Osteoblast (primary cell): ENCODE measurements at regions not wholly inside any gene's neighbourhood (a gene's known extent, or its start where the extent isn't known, plus 50 kb on each side); places are given as distances from the start of the nearest gene placed in this dataset.

ENCODE experiments used
- DNase-seq: peaks from one replicate; pipeline ENCODE4 v3.0.0; 2011; ENCODE audit warnings: low spot score, mixed read lengths; ENCODE audit not compliant: insufficient read length; ENCODE audit errors: missing footprints
- H2AFZ ChIP-seq: 2 replicates; pipeline ENCODE4 v1.6.0; 2011; ENCODE audit warnings: mild to moderate bottlenecking, low read length
- H3K27ac ChIP-seq: 2 replicates; pipeline ENCODE4 v1.5.1; 2011; ENCODE audit warnings: mild to moderate bottlenecking, low read depth, low read length, moderate library complexity
- H3K27me3 ChIP-seq: 2 replicates; pipeline ENCODE4 v1.6.0; 2012; ENCODE audit warnings: mild to moderate bottlenecking, control low read depth, inconsistent platforms, low read length, moderate library complexity; ENCODE audit not compliant: insufficient read depth
- H3K36me3 ChIP-seq: 2 replicates; pipeline ENCODE4 v1.5.1; 2011; ENCODE audit warnings: mild to moderate bottlenecking, low read length, control low read depth, moderate library complexity; ENCODE audit not compliant: insufficient read depth
- H3K4me1 ChIP-seq: 2 replicates; pipeline ENCODE4 v1.5.1; 2011; ENCODE audit warnings: mild to moderate bottlenecking, low read length, control low read depth, moderate library complexity; ENCODE audit not compliant: insufficient read depth
- H3K4me2 ChIP-seq: 2 replicates; pipeline ENCODE4 v1.6.0; 2011; ENCODE audit warnings: mild to moderate bottlenecking, low read length; ENCODE audit not compliant: insufficient read depth
- H3K4me3 ChIP-seq: fragments of 200-600 bp; sonication (generic); 3 replicates; pipeline ENCODE4 v1.5.1; 2012; ENCODE audit warnings: mild to moderate bottlenecking, low read length, inconsistent platforms; ENCODE audit not compliant: insufficient read depth
- H3K79me2 ChIP-seq: 2 replicates; pipeline ENCODE4 v1.6.0; 2012; ENCODE audit warnings: mild to moderate bottlenecking, low read length, control low read depth, inconsistent platforms; ENCODE audit not compliant: insufficient read depth
- H3K9me3 ChIP-seq: 2 replicates; pipeline ENCODE4 v1.5.1; 2011; ENCODE audit warnings: low read depth, low read length, control low read depth
- H4K20me1 ChIP-seq: 2 replicates; pipeline ENCODE4 v1.6.0; 2012; ENCODE audit warnings: mild to moderate bottlenecking, low read length, control low read depth; ENCODE audit not compliant: insufficient read depth
- TF ChIP-seq, protein P1 (sequence below): IDR thresholded peaks from 2 replicates; pipeline ENCODE4 v1.5.1; 2011; ENCODE audit warnings: mild to moderate bottlenecking, low read depth, low read length, moderate library complexity; ENCODE audit errors: extremely low read depth

DNA sequence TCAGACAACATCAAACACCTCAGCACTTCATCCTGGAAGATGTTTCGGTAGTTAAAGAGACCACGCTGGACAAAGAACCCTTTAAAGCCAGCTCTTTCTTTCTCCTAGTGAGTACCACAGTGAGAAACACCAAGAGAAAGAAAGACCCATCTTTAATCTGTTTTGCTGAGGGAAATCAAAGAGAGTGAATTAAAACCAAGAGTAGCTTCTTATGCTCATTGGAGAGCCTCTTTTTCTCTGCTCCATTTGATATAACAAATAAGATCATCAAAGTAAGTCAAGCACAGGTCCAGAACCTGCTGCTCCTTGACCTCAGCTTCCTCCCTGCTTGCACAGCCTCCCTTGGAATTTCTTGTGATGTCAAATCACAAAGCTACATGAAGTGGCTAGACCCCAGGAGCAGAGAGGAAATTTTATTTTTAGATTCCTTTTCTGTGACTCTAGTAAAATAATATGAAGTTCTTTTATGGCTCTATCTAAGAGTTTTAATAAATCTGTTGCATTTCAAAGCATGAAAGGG is 436.4 kb downstream of the C3orf38 start:
- H3K9me3 ChIP-seq: no peaks in the 10 kb centered on the region
- no peak overlapping the region for H3K4me3 ChIP-seq
- no peak overlapping the region for H3K27ac ChIP-seq
- TF ChIP-seq, protein P1, sequence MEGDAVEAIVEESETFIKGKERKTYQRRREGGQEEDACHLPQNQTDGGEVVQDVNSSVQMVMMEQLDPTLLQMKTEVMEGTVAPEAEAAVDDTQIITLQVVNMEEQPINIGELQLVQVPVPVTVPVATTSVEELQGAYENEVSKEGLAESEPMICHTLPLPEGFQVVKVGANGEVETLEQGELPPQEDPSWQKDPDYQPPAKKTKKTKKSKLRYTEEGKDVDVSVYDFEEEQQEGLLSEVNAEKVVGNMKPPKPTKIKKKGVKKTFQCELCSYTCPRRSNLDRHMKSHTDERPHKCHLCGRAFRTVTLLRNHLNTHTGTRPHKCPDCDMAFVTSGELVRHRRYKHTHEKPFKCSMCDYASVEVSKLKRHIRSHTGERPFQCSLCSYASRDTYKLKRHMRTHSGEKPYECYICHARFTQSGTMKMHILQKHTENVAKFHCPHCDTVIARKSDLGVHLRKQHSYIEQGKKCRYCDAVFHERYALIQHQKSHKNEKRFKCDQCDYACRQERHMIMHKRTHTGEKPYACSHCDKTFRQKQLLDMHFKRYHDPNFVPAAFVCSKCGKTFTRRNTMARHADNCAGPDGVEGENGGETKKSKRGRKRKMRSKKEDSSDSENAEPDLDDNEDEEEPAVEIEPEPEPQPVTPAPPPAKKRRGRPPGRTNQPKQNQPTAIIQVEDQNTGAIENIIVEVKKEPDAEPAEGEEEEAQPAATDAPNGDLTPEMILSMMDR: no peak
- no peaks in the 10 kb centered on the region for H3K27me3 ChIP-seq
- no peak overlapping the region for H3K4me2 ChIP-seq
- no peaks in the 10 kb centered on the region for H4K20me1 ChIP-seq
- no peaks in the 10 kb centered on the region for H3K36me3 ChIP-seq
- no peak for DNase-seq
- H3K79me2 ChIP-seq: no peaks in the 10 kb centered on the region
- H3K4me1 ChIP-seq: no peaks in the 10 kb centered on the region
- no peak overlapping the region for H2AFZ ChIP-seq

DNA sequence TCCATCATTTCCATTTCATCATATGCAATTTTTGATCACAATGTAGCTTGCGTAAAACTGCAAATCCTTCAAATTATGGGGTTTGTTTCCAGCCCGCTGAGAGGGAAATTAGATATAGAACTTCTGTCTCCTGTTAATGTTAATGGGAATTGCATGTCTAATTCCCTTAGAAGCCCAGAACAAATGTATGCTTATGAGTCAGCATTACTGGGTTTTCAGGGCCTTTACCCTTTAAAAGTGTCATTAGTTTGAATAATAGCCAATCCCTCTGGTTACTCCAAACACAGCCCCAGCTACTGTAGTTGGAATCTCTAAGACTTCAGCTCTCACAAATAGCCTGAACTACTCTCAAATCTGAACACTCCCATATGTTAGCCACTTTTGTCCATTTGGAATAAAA is 439.4 kb downstream of the C3orf38 start:
- Histone ChIP-seq H3K4me3 (no peak overlapping the region), H3K4me1 (no peaks in the 10 kb centered on the region), H3K9me3 (no peaks in the 10 kb centered on the region), H3K27me3 (no peaks in the 10 kb centered on the region), H3K36me3 (no peaks in the 10 kb centered on the region), H2AFZ (no peak overlapping the region), H3K79me2 (no peaks in the 10 kb centered on the region), H4K20me1 (no peaks in the 10 kb centered on the region), H3K27ac (no peak overlapping the region), H3K4me2 (no peak overlapping the region)
- TF ChIP-seq, protein P1: no peak
- no peak for DNase-seq

DNA sequence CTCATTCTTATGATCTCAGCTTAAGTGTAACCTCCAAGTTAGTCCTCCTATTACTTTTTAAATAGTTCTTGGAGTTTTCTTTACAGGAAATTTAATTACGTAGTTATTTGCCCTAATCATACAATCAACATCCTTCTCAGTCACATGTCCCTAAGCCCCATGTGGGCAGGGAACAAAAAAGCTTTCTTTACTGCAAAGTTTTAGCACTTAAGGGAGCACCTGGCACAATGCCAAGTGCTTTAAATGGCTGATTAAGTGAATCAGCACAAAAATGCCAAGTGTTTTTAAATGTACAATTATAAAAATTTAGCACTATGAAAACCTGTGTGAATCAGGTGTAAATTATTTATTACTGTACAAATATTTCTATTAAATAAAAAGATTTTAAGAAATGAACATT is 445.3 kb downstream of the C3orf38 start:
- no peaks in the 10 kb centered on the region for H4K20me1 ChIP-seq
- TF ChIP-seq, protein P1: no peak
- no peak overlapping the region for H2AFZ ChIP-seq
- no peak for DNase-seq
- no peaks in the 10 kb centered on the region for H3K27me3 ChIP-seq
- no peaks in the 10 kb centered on the region for H3K79me2 ChIP-seq
- no peak overlapping the region for H3K27ac ChIP-seq
- no peaks in the 10 kb centered on the region for H3K4me1 ChIP-seq
- no peak overlapping the region for H3K4me3 ChIP-seq
- H3K4me2 ChIP-seq: no peak overlapping the region
- H3K9me3 ChIP-seq: no peaks in the 10 kb centered on the region
- H3K36me3 ChIP-seq: no peaks in the 10 kb centered on the region

DNA sequence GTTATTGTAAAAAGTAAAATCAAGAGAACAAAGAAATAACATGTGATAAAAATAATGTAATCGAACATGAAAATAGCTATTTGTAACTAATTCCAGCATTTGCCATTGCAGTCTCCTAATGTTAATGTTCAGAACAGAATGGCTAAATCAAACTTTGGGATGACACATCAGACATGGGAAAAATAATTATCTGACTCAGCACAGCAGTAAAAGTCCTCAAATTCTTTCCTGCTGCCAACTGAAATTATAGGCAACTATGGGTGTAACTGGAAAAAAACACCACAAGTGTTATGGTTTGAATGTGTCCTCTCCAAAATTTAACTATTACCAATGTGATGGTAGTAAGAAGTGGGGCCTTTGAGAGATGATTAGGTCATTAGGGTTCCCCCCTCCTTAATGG is 446.7 kb downstream of the C3orf38 start:
- TF ChIP-seq, protein P1: no peak
- Histone ChIP-seq H3K36me3 (no peaks in the 10 kb centered on the region), H4K20me1 (no peaks in the 10 kb centered on the region), H2AFZ (no peak overlapping the region), H3K4me3 (no peak overlapping the region), H3K4me2 (no peak overlapping the region), H3K4me1 (no peaks in the 10 kb centered on the region), H3K27me3 (no peaks in the 10 kb centered on the region), H3K9me3 (no peaks in the 10 kb centered on the region), H3K27ac (no peak overlapping the region), H3K79me2 (no peaks in the 10 kb centered on the region)
- peak; percentile 26 for DNase-seq
